ENCODE measurements at regions not wholly inside any gene's neighbourhood (a gene's known extent, or its start where the extent isn't known, plus 50 kb on each side); places are given as distances from the start of the nearest gene placed in this dataset.

- Histone ChIP-seq H3K4me1 (ENCODE audit: control insufficient read depth in 1 of 2, insufficient read depth in 2 of 2, low read depth in 1 of 2, low read length in 1 of 2) (no peaks in the 10 kb centered on the region), H3K27me3 (ENCODE audit: insufficient read depth) (no peaks in the 10 kb centered on the region), H3K9me2 (no peaks in the 10 kb centered on the region), H3F3A (replicated peaks; ENCODE audit: insufficient read depth) (no peaks in the 10 kb centered on the region), H3K4me3 (ENCODE audit: low read depth in 2 of 2, low read length in 1 of 2) (no peak overlapping the region), H4K20me1 (ENCODE audit: insufficient read depth) (no peaks in the 10 kb centered on the region), H3K9me3 (0 out of 2 replicates have a peak, but pooled peaks cover 7% of the 10 kb centered on the region), H3K27ac (ENCODE audit: low read depth in 2 of 2, low read length in 1 of 2) (no peak overlapping the region), H3K9ac (no peak overlapping the region), H2AFZ (ENCODE audit: low read depth) (no peak overlapping the region), H3K79me2 (ENCODE audit: insufficient read depth) (no peaks in the 10 kb centered on the region), H3K36me3 (replicated peaks in 1 of 2; ENCODE audit: control insufficient read depth in 1 of 2, insufficient read depth in 2 of 2, low read length in 1 of 2) (no peaks in the 10 kb centered on the region), H3K4me2 (no peak overlapping the region)
- whole genome bisulfite sequencing (ENCODE audit: low lambda C conversion rate): 33% methylated on average over 1 of the region's 1 CpG
- DNase-seq: no peak
- ChIA-PET CTCF (no interaction called here), POLR2A (no interaction called here)
- no peak for TF ChIP-seq CHD2 (IDR thresholded peaks at IDR 0.05; ENCODE audit: low read length, partially characterized antibody)
- no peak for TF ChIP-seq REST (IDR thresholded peaks at IDR 0.05; ENCODE audit: low read depth, low read length)
These were observed 69.1 kb upstream of the SLC7A1 start for GRCh38 chr13:29664591-29664990.

- Histone ChIP-seq H3K4me1 (ENCODE audit: control insufficient read depth in 1 of 2, insufficient read depth in 2 of 2, low read depth in 1 of 2, low read length in 1 of 2) (peaks cover 0 to 8% of the 10 kb centered on the region in 2 experiments; a peak in 1 of 4 replicates), H3K79me2 (ENCODE audit: insufficient read depth) (no peaks in the 10 kb centered on the region), H3K9me3 (0 out of 2 replicates have a peak, but pooled peaks cover 9% of the 10 kb centered on the region), H3K4me3 (ENCODE audit: low read depth in 2 of 2, low read length in 1 of 2) (no peak overlapping the region), H3K36me3 (replicated peaks in 1 of 2; ENCODE audit: control insufficient read depth in 1 of 2, insufficient read depth in 2 of 2, low read length in 1 of 2) (no peaks in the 10 kb centered on the region), H3K27me3 (ENCODE audit: insufficient read depth) (no peaks in the 10 kb centered on the region), H3K27ac (ENCODE audit: low read depth in 2 of 2, low read length in 1 of 2) (peak overlapping the region in 1 of 2 experiments; percentile 66; a peak in 2 of 4 replicates), H2AFZ (ENCODE audit: low read depth) (0 out of 2 replicates have a peak overlapping the region, but pooled peaks have one; percentile 13), H3K4me2 (peak overlapping the region; percentile 50; the same call in 1 of the 2 replicates), H3K9me2 (no peaks in the 10 kb centered on the region), H3K9ac (peak overlapping the region; percentile 12; the same call in 1 of the 2 replicates), H4K20me1 (ENCODE audit: insufficient read depth) (no peaks in the 10 kb centered on the region), H3F3A (replicated peaks; ENCODE audit: insufficient read depth) (peaks cover 17% of the 10 kb centered on the region)
- CTCF ChIA-PET: no interaction called here
- no peak for DNase-seq
- WGBS (ENCODE audit: low lambda C conversion rate): 34% methylated on average over 3 of the region's 3 CpGs
- POLR2A ChIA-PET: no interaction called here
- peak; percentile 91 for TF ChIP-seq FOSL2 (IDR thresholded peaks at IDR 0.05; ENCODE audit: borderline replicate concordance, low read depth)
- peak; percentile 49; the same call in 1 of the 2 replicates for TF ChIP-seq POLR2AphosphoS5 (IDR thresholded peaks at IDR 0.05; ENCODE audit: low read depth, low read length)
- no peak for TF ChIP-seq GATA2 (CRISPR knock-in tag; IDR thresholded peaks at IDR 0.05)
- TF ChIP-seq NRF1 (IDR thresholded peaks at IDR 0.05; ENCODE audit: low read depth, low read length): no peak
- TF ChIP-seq JUND (IDR thresholded peaks at IDR 0.05): peak; percentile 85
- TF ChIP-seq FOXM1 (IDR thresholded peaks at IDR 0.05; ENCODE audit: low read depth): peak; percentile 36; the same call in 1 of the 2 replicates
- TF ChIP-seq USF1 (IDR thresholded peaks at IDR 0.05; ENCODE audit: borderline replicate concordance, low read depth): no peak
- TF ChIP-seq USF2 (IDR thresholded peaks at IDR 0.05; ENCODE audit: borderline replicate concordance, low read depth, low read length): no peak
- no peak for TF ChIP-seq FOXJ3 (CRISPR knock-in tag; IDR thresholded peaks at IDR 0.05)
- TF ChIP-seq MXI1 (IDR thresholded peaks at IDR 0.05; ENCODE audit: low read depth, low read length): no peak
- peak; percentile 74; the same call in 1 of the 2 replicates for TF ChIP-seq MEF2A (IDR thresholded peaks at IDR 0.05; ENCODE audit: borderline replicate concordance, low read depth)
- TF ChIP-seq GABPA (IDR thresholded peaks at IDR 0.05; ENCODE audit: low read depth): no peak
- TF ChIP-seq RAD21 (IDR thresholded peaks at IDR 0.05; ENCODE audit: low read length): no peak
- TF ChIP-seq ZBTB33 (IDR thresholded peaks at IDR 0.05; ENCODE audit: borderline replicate concordance, low read depth): 0 out of 2 replicates have a peak, but pooled peaks have one; percentile 43
These were observed 59.5 kb upstream of the SLC7A1 start for GRCh38 chr13:29654843-29655547.

All from SK-N-SH (cell line).